ENCODE measurements at regions not wholly inside any gene's neighbourhood (a gene's known extent, or its start where the extent isn't known, plus 50 kb on each side); places are given as distances from the start of the nearest gene placed in this dataset.

GRCh38 chr1:221138516-221138915 is 259.3 kb downstream of the HLX start:
- H4K91ac ChIP-seq (ENCODE audit: low read depth, low read length, poor library complexity), result no peak overlapping the region
- H3K4me2 ChIP-seq (ENCODE audit: insufficient read depth, low read length, poor library complexity, severe bottlenecking), result no peak overlapping the region
- no peak overlapping the region for H2BK15ac ChIP-seq (ENCODE audit: low read length)
- no peak overlapping the region for H4K8ac ChIP-seq (ENCODE audit: low read depth, low read length)
- no peak overlapping the region for H2BK120ac ChIP-seq (ENCODE audit: low read depth, low read length)
- no peaks in the 10 kb centered on the region for H3K79me1 ChIP-seq (ENCODE audit: low read depth, low read length)
- no peak overlapping the region for H2AK5ac ChIP-seq (ENCODE audit: low read depth, low read length)
- no peak overlapping the region for H3K23ac ChIP-seq (ENCODE audit: low read depth, low read length, poor library complexity)
- no peak overlapping the region for H2BK12ac ChIP-seq (ENCODE audit: low read length)
- H3K9me3 ChIP-seq (replicated peaks in 1 of 2; ENCODE audit: control insufficient read depth in 2 of 2, insufficient read depth in 1 of 2, low read depth in 1 of 2, low read length in 2 of 2), result no peaks in the 10 kb centered on the region
- no peak overlapping the region for H3K4ac ChIP-seq (ENCODE audit: low read length)
- no peaks in the 10 kb centered on the region for H3K36me3 ChIP-seq (replicated peaks in 1 of 2; ENCODE audit: control insufficient read depth in 2 of 2, insufficient read depth in 2 of 2, low read length in 2 of 2)
- H3K4me3 ChIP-seq (ENCODE audit: low read length in 2 of 2), result no peak overlapping the region
- H3K27me3 ChIP-seq (ENCODE audit: control insufficient read depth in 3 of 3, insufficient read depth in 3 of 3, low read depth in 1 of 3, low read length in 3 of 3), result no peaks in the 10 kb centered on the region
- no peak for DNase-seq (ENCODE audit: low spot score)
- no peaks in the 10 kb centered on the region for H3K4me1 ChIP-seq (ENCODE audit: control insufficient read depth in 2 of 2, insufficient read depth in 1 of 2, low read depth in 1 of 2, low read length in 2 of 2)
- no peak overlapping the region for H2BK5ac ChIP-seq (ENCODE audit: low read length)
- H2AFZ ChIP-seq (ENCODE audit: low read length), result no peak overlapping the region
- no peak overlapping the region for H3K27ac ChIP-seq (replicated peaks; ENCODE audit: low read length)
- H3K18ac ChIP-seq (ENCODE audit: low read length), result no peak overlapping the region
- H3K14ac ChIP-seq (ENCODE audit: low read length), result no peak overlapping the region
- H3K9ac ChIP-seq (ENCODE audit: low read depth, low read length, poor library complexity), result no peak overlapping the region

GRCh38 chr1:221139991-221140390 is 260.7 kb downstream of the HLX start:
- Histone ChIP-seq H2BK5ac (ENCODE audit: low read length) (no peak overlapping the region), H3K9ac (ENCODE audit: low read depth, low read length, poor library complexity) (no peak overlapping the region), H2BK120ac (ENCODE audit: low read depth, low read length) (no peak overlapping the region), H3K79me1 (ENCODE audit: low read depth, low read length) (no peaks in the 10 kb centered on the region), H3K4ac (ENCODE audit: low read length) (no peak overlapping the region), H4K91ac (ENCODE audit: low read depth, low read length, poor library complexity) (no peak overlapping the region), H2BK12ac (ENCODE audit: low read length) (no peak overlapping the region), H3K4me2 (ENCODE audit: insufficient read depth, low read length, poor library complexity, severe bottlenecking) (no peak overlapping the region), H3K4me1 (ENCODE audit: control insufficient read depth in 2 of 2, insufficient read depth in 1 of 2, low read depth in 1 of 2, low read length in 2 of 2) (no peaks in the 10 kb centered on the region), H2AK5ac (ENCODE audit: low read depth, low read length) (no peak overlapping the region), H2BK15ac (ENCODE audit: low read length) (no peak overlapping the region), H3K36me3 (replicated peaks in 1 of 2; ENCODE audit: control insufficient read depth in 2 of 2, insufficient read depth in 2 of 2, low read length in 2 of 2) (no peaks in the 10 kb centered on the region), H3K4me3 (ENCODE audit: low read length in 2 of 2) (no peak overlapping the region), H3K27me3 (ENCODE audit: control insufficient read depth in 3 of 3, insufficient read depth in 3 of 3, low read depth in 1 of 3, low read length in 3 of 3) (no peaks in the 10 kb centered on the region), H3K27ac (replicated peaks; ENCODE audit: low read length) (no peak overlapping the region), H3K18ac (ENCODE audit: low read length) (no peak overlapping the region), H3K9me3 (replicated peaks in 1 of 2; ENCODE audit: control insufficient read depth in 2 of 2, insufficient read depth in 1 of 2, low read depth in 1 of 2, low read length in 2 of 2) (no peaks in the 10 kb centered on the region), H4K8ac (ENCODE audit: low read depth, low read length) (no peak overlapping the region), H3K23ac (ENCODE audit: low read depth, low read length, poor library complexity) (no peak overlapping the region), H3K14ac (ENCODE audit: low read length) (no peak overlapping the region), H2AFZ (ENCODE audit: low read length) (no peak overlapping the region)
- DNase-seq (ENCODE audit: low spot score), result no peak
- no CpG with 5 or more reads among the region's 1 CpG for WGBS, 2 donors (ENCODE audit: extremely low coverage in 2 of 2, insufficient read length in 2 of 2, insufficient replicate concordance in 1 of 2)

GRCh38 chr1:221141096-221141495 is 261.9 kb downstream of the HLX start:
- no peak for DNase-seq (ENCODE audit: low spot score)
- Histone ChIP-seq H3K4me3 (ENCODE audit: low read length in 2 of 2) (no peak overlapping the region), H3K18ac (ENCODE audit: low read length) (no peak overlapping the region), H3K4ac (ENCODE audit: low read length) (no peak overlapping the region), H3K4me1 (ENCODE audit: control insufficient read depth in 2 of 2, insufficient read depth in 1 of 2, low read depth in 1 of 2, low read length in 2 of 2) (no peaks in the 10 kb centered on the region), H4K91ac (ENCODE audit: low read depth, low read length, poor library complexity) (no peak overlapping the region), H3K4me2 (ENCODE audit: insufficient read depth, low read length, poor library complexity, severe bottlenecking) (no peak overlapping the region), H2AFZ (ENCODE audit: low read length) (no peak overlapping the region), H3K79me1 (ENCODE audit: low read depth, low read length) (no peaks in the 10 kb centered on the region), H3K9ac (ENCODE audit: low read depth, low read length, poor library complexity) (no peak overlapping the region), H4K8ac (ENCODE audit: low read depth, low read length) (no peak overlapping the region), H3K36me3 (replicated peaks in 1 of 2; ENCODE audit: control insufficient read depth in 2 of 2, insufficient read depth in 2 of 2, low read length in 2 of 2) (no peaks in the 10 kb centered on the region), H3K23ac (ENCODE audit: low read depth, low read length, poor library complexity) (no peak overlapping the region), H2AK5ac (ENCODE audit: low read depth, low read length) (no peak overlapping the region), H2BK5ac (ENCODE audit: low read length) (no peak overlapping the region), H3K9me3 (replicated peaks in 1 of 2; ENCODE audit: control insufficient read depth in 2 of 2, insufficient read depth in 1 of 2, low read depth in 1 of 2, low read length in 2 of 2) (no peaks in the 10 kb centered on the region), H3K14ac (ENCODE audit: low read length) (no peak overlapping the region), H3K27me3 (ENCODE audit: control insufficient read depth in 3 of 3, insufficient read depth in 3 of 3, low read depth in 1 of 3, low read length in 3 of 3) (no peaks in the 10 kb centered on the region), H3K27ac (replicated peaks; ENCODE audit: low read length) (no peak overlapping the region), H2BK15ac (ENCODE audit: low read length) (no peak overlapping the region), H2BK120ac (ENCODE audit: low read depth, low read length) (no peak overlapping the region), H2BK12ac (ENCODE audit: low read length) (no peak overlapping the region)
- WGBS, 2 donors (ENCODE audit: extremely low coverage in 2 of 2, insufficient read length in 2 of 2, insufficient replicate concordance in 1 of 2), result no CpG with 5 or more reads among the region's 2 CpGs

- no peak overlapping the region for H2BK15ac ChIP-seq (ENCODE audit: low read length)
- no peak overlapping the region for H3K18ac ChIP-seq (ENCODE audit: low read length)
Measured at GRCh38 chr1:221141606-221142285, 262.5 kb downstream of the HLX start.

More at GRCh38 chr1:221141606-221142285, 262.5 kb downstream of the HLX start:
- H3K4me1 ChIP-seq (ENCODE audit: control insufficient read depth in 2 of 2, insufficient read depth in 1 of 2, low read depth in 1 of 2, low read length in 2 of 2), result no peaks in the 10 kb centered on the region
- no peak overlapping the region for H2BK12ac ChIP-seq (ENCODE audit: low read length)
- no peak overlapping the region for H3K4me2 ChIP-seq (ENCODE audit: insufficient read depth, low read length, poor library complexity, severe bottlenecking)
- no peak overlapping the region for H4K91ac ChIP-seq (ENCODE audit: low read depth, low read length, poor library complexity)
- H3K79me1 ChIP-seq (ENCODE audit: low read depth, low read length), result no peaks in the 10 kb centered on the region
- no peak overlapping the region for H2AFZ ChIP-seq (ENCODE audit: low read length)
- H3K27ac ChIP-seq (replicated peaks; ENCODE audit: low read length), result no peak overlapping the region
- no peak overlapping the region for H3K14ac ChIP-seq (ENCODE audit: low read length)
- H3K9me3 ChIP-seq (replicated peaks in 1 of 2; ENCODE audit: control insufficient read depth in 2 of 2, insufficient read depth in 1 of 2, low read depth in 1 of 2, low read length in 2 of 2), result no peaks in the 10 kb centered on the region
- no peak overlapping the region for H4K8ac ChIP-seq (ENCODE audit: low read depth, low read length)
- no peak overlapping the region for H3K4me3 ChIP-seq (ENCODE audit: low read length in 2 of 2)
- peak; percentile 20 for DNase-seq (ENCODE audit: low spot score)
- H2AK5ac ChIP-seq (ENCODE audit: low read depth, low read length), result no peak overlapping the region
- H3K9ac ChIP-seq (ENCODE audit: low read depth, low read length, poor library complexity), result no peak overlapping the region
- no peaks in the 10 kb centered on the region for H3K36me3 ChIP-seq (replicated peaks in 1 of 2; ENCODE audit: control insufficient read depth in 2 of 2, insufficient read depth in 2 of 2, low read length in 2 of 2)
- no peaks in the 10 kb centered on the region for H3K27me3 ChIP-seq (ENCODE audit: control insufficient read depth in 3 of 3, insufficient read depth in 3 of 3, low read depth in 1 of 3, low read length in 3 of 3)
- WGBS, 2 donors (ENCODE audit: extremely low coverage in 2 of 2, insufficient read length in 2 of 2, insufficient replicate concordance in 1 of 2), result no CpG with 5 or more reads among the region's 6 CpGs
- no peak overlapping the region for H2BK5ac ChIP-seq (ENCODE audit: low read length)
- H2BK120ac ChIP-seq (ENCODE audit: low read depth, low read length), result no peak overlapping the region
- no peak overlapping the region for H3K23ac ChIP-seq (ENCODE audit: low read depth, low read length, poor library complexity)
- H3K4ac ChIP-seq (ENCODE audit: low read length), result no peak overlapping the region

Measured in neuronal stem cell (in vitro differentiated cells).